Fibroblast of lung (primary cell): ENCODE measurements at regions not wholly inside any gene's neighbourhood (a gene's known extent, or its start where the extent isn't known, plus 50 kb on each side); places are given as distances from the start of the nearest gene placed in this dataset.
"Not testable (repeated sequence)": the region's sequence is repeated elsewhere in the genome, so short reads cannot be mapped to it uniquely, and the experiment has no call there.

ENCODE experiments used
- CTCF ChIP-seq, 2 donors: IDR thresholded peaks in 1 of 2; conservative IDR thresholded peaks in 1 of 2; 1 replicate in 1 of 2; 2 replicates in 1 of 2; pipeline ENCODE4 v1.5.1; 2011 to 2012; ENCODE audit warnings: low read length in 2 of 2, control low read depth in 1 of 2, inconsistent platforms in 1 of 2, low read depth in 1 of 2, mild to moderate bottlenecking in 1 of 2
- EZH2 ChIP-seq: IDR thresholded peaks from 2 replicates; pipeline ENCODE4 v1.5.1; 2012; ENCODE audit warnings: low read length, control low read depth, mild to moderate bottlenecking; ENCODE audit errors: missing control alignments

DNA sequence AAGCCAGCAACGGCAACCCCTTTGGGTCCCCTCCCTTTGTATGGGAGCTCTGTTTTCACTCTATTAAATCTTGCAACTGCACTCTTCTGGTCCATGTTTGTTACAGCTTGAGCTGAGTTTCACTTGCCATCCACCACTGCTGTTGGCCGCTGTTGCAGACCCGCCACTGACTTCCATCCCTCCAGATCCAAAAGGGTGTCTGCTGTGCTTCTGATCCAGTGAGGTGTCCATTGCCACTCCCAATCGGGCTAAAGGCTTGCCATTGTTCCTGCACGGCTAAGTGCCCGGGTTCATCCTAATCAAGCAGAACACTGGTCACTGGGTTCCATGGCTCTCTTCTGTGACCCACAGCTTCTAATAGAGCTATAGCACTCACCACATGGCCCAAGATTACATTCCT is 615.1 kb downstream of the CETN3 start:
- TF ChIP-seq CTCF (conservative IDR thresholded peaks at IDR 0.05 in 1 of 2, IDR thresholded peaks at IDR 0.05 in 1 of 2; ENCODE audit: low read depth in 1 of 2, low read length in 2 of 2); EZH2: not testable (repeated sequence)
